SU-DHL-6 (cell line): ENCODE measurements at regions not wholly inside any gene's neighbourhood (a gene's known extent, or its start where the extent isn't known, plus 50 kb on each side); places are given as distances from the start of the nearest gene placed in this dataset.

Experiments
- EZH2phosphoT487 ChIP-seq: fragments of 200-600 bp; sonication (generic), shearing (Covaris generic); conservative IDR thresholded peaks from 2 replicates; pipeline ENCODE4 v1.6.1; 2018; ENCODE audit warnings: mild to moderate bottlenecking, antibody characterized with exemption, low read length, moderate library complexity, mixed read lengths
- TF ChIP-seq, protein P1 (sequence below): fragments of 200-600 bp; sonication (generic); IDR thresholded peaks from one replicate; pipeline ENCODE4 v1.5.1; 2017; ENCODE audit warnings: antibody characterized with exemption, mild to moderate bottlenecking, low read length, moderate library complexity; ENCODE audit not compliant: insufficient read depth, poor library complexity, severe bottlenecking

DNA sequence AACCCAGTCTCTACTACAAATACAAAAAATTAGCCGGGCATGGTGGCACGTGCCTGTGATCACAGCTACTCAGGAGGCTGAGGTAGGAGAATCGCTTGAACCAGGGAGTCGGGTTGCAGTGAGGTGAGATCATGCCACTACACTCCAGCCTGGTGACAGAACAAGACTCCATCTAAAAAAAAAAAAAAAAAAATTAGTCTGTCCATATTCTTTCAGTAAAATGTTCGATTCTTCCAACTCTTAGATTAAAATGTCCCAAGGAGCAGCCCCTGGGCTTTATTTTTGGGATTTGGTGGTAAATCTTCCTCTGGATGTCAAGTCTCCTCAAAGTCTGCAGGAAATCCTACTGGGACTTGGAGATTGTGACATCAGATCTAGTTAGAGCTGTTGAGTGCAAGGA, 101.0 kb upstream of the EEF1E1 start:
- TF ChIP-seq, protein P1, sequence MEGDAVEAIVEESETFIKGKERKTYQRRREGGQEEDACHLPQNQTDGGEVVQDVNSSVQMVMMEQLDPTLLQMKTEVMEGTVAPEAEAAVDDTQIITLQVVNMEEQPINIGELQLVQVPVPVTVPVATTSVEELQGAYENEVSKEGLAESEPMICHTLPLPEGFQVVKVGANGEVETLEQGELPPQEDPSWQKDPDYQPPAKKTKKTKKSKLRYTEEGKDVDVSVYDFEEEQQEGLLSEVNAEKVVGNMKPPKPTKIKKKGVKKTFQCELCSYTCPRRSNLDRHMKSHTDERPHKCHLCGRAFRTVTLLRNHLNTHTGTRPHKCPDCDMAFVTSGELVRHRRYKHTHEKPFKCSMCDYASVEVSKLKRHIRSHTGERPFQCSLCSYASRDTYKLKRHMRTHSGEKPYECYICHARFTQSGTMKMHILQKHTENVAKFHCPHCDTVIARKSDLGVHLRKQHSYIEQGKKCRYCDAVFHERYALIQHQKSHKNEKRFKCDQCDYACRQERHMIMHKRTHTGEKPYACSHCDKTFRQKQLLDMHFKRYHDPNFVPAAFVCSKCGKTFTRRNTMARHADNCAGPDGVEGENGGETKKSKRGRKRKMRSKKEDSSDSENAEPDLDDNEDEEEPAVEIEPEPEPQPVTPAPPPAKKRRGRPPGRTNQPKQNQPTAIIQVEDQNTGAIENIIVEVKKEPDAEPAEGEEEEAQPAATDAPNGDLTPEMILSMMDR, result no peak
- TF ChIP-seq EZH2phosphoT487, result no peak
